ENCODE measurements at regions not wholly inside any gene's neighbourhood (a gene's known extent, or its start where the extent isn't known, plus 50 kb on each side); places are given as distances from the start of the nearest gene placed in this dataset.

- Histone ChIP-seq H3K4me3 (no peak overlapping the region), H3K9me3 (no peaks in the 10 kb centered on the region), H3K4me1 (peaks cover 0 to 15% (median 0%) of the 10 kb centered on the region in 4 donors), H3K36me3 (no peaks in the 10 kb centered on the region), H3K27ac (no peak overlapping the region), H3K27me3 (no peaks in the 10 kb centered on the region)
- WGBS (ENCODE audit: insufficient coverage, low coverage, low lambda C conversion rate, missing lambda C conversion rate): 52% methylated on average over 3 of the region's 4 CpGs
- DNase-seq (no peak), ATAC-seq (no peak)
- TF ChIP-seq CTCF (IDR thresholded peaks at IDR 0.05) (no peak), POLR2A (IDR thresholded peaks at IDR 0.05) (no peak)
- intact Hi-C loops (cut with DNase I): no loop called here
Measured at GRCh38 chr4:12965334-12965733, 518.8 kb downstream of the RAB28 start.

GRCh38 chr4:12963912-12964311 lies 520.2 kb downstream of the RAB28 start:
- DNase-seq (no peak), ATAC-seq (peak; percentile 87 to 93 (median 90))
- peak overlapping the region; percentile 0 to 25 (median 3) for H3K4me3 ChIP-seq
- H3K9me3 ChIP-seq: no peaks in the 10 kb centered on the region
- no peaks in the 10 kb centered on the region for H3K36me3 ChIP-seq
- peaks cover 0 to 15% (median 0%) of the 10 kb centered on the region in 4 donors for H3K4me1 ChIP-seq
- no peak for TF ChIP-seq POLR2A (IDR thresholded peaks at IDR 0.05)
- no peaks in the 10 kb centered on the region for H3K27me3 ChIP-seq
- intact Hi-C loops (cut with DNase I): no loop called here
- 41% methylated on average over 1 of the region's 1 CpG for WGBS (ENCODE audit: insufficient coverage, low coverage, low lambda C conversion rate, missing lambda C conversion rate)
- H3K27ac ChIP-seq: peak overlapping the region in 2 of 3 donors; percentile 38 to 44

- no peaks in the 10 kb centered on the region for H3K9me3 ChIP-seq
- intact Hi-C loops (cut with DNase I): no loop called here
- peaks cover 0 to 15% (median 0%) of the 10 kb centered on the region in 4 donors for H3K4me1 ChIP-seq
- peak in 3 of 4 donors; percentile 43 to 60 (median 45) for ATAC-seq
- peak overlapping the region in 2 of 3 donors; percentile 38 to 44 for H3K27ac ChIP-seq
- no peaks in the 10 kb centered on the region for H3K27me3 ChIP-seq
- TF ChIP-seq POLR2A (IDR thresholded peaks at IDR 0.05) (no peak), CTCF (IDR thresholded peaks at IDR 0.05) (no peak)
- DNase-seq: no peak
- peak overlapping the region; percentile 0 to 25 (median 3) for H3K4me3 ChIP-seq
- no peaks in the 10 kb centered on the region for H3K36me3 ChIP-seq
Measured at GRCh38 chr4:12963291-12963690, 520.8 kb downstream of the RAB28 start.

- H3K27me3 ChIP-seq: no peaks in the 10 kb centered on the region
- no peaks in the 10 kb centered on the region for H3K9me3 ChIP-seq
- H3K4me1 ChIP-seq: peaks cover 0 to 28% (median 4%) of the 10 kb centered on the region in 4 donors
- no peak for DNase-seq
- 53% methylated on average over 2 of the region's 2 CpGs for WGBS (ENCODE audit: insufficient coverage, low coverage, low lambda C conversion rate, missing lambda C conversion rate)
- H3K4me3 ChIP-seq: no peak overlapping the region
- no peak for TF ChIP-seq CTCF (IDR thresholded peaks at IDR 0.05)
- TF ChIP-seq POLR2A (IDR thresholded peaks at IDR 0.05): no peak
- H3K27ac ChIP-seq: no peak overlapping the region
- intact Hi-C loops (cut with DNase I): no loop called here
- no peaks in the 10 kb centered on the region for H3K36me3 ChIP-seq
- ATAC-seq: no peak
Measured at GRCh38 chr4:12961713-12962112, 522.4 kb downstream of the RAB28 start.

- H3K9me3 ChIP-seq: no peaks in the 10 kb centered on the region
- no peak for TF ChIP-seq POLR2A (IDR thresholded peaks at IDR 0.05)
- TF ChIP-seq CTCF (IDR thresholded peaks at IDR 0.05): no peak
- H3K4me3 ChIP-seq: no peak overlapping the region
- no peaks in the 10 kb centered on the region for H3K27me3 ChIP-seq
- H3K27ac ChIP-seq: no peak overlapping the region
- DNase-seq (no peak), ATAC-seq (no peak)
- H3K4me1 ChIP-seq: peaks cover 0 to 25% (median 5%) of the 10 kb centered on the region in 4 donors
- no peaks in the 10 kb centered on the region for H3K36me3 ChIP-seq
- intact Hi-C loops (cut with DNase I): no loop called here
Measured at GRCh38 chr4:12958436-12958835, 525.7 kb downstream of the RAB28 start.

All from right lobe of liver (tissue), 6 donors.